GM18861 (cell line): ENCODE measurements at regions not wholly inside any gene's neighbourhood (a gene's known extent, or its start where the extent isn't known, plus 50 kb on each side); places are given as distances from the start of the nearest gene placed in this dataset.

ENCODE experiments used
- ATAC-seq: cut with Tn5 transposase; IDR thresholded peaks from one replicate; pipeline ENCODE4 v1.9.1; 2021; ENCODE audit not compliant: unreplicated experiment

- ATAC-seq, result no peak
Observed at GRCh38 chr21:43304621-43305335, 122.2 kb downstream of the SIK1 start.

DNA sequence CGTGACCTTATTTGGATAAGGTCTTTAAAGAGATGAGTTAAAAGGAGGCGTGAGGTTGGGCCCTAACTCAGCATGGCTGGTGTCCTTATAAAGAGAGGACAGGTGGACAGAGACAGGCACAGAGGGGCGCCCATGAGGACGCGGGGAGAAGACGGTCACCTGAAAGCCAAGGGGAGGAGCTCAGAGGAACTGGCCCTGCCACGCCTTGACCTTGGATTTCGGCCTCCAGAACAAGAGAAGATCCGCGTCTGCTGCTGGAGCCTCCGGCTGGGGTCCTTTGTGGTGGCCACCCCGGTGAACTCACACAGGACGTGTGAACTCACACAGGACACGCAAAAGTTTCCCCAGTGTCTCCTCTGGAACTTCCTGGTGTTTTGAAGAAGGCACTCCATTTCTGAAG lies 122.7 kb downstream of the SIK1 start:
- no peak for ATAC-seq

DNA sequence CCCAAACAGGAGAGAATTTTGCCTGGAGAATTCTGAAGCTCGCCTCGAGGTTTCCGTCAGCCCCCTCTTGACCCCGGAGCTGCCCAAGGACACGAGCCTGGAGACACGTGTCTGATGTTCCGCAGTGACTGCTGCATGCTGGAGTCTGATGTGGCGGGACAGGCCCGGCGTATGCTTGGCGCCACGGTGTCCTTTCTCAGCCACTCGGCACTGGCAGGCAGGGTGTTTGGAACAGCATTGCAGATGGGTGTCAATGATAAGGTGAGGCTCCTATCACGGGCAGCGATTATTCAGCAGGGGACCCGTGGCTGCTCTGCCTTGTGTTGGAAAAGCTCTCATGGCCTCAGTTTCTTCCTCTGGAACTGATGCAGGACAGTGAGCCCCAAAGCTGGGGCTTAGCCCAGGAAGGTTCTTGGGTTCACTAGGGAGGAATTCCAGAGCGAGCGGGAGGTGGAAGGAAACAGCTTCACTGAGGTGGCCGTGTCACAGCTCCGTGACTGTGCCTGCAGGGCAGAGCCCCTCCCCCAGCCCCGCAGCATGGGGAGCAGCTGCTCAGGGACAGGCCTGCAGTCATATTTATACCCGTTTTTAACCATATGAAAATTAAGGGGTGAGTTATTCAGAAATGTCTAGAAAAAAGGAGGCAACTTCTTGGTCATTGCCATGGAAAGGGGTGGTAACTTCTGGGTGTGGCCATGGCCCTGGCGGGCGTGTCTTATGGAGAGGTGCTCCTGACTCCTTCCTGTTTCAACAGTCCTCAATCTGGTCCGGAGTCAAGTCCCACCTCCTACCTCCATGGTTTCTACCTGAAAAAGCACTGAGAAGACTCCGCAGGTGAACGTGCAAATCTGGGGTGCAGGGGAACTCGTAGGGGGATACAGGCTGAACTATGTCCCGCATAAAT lies 123.4 kb downstream of the SIK1 start:
- no peak for ATAC-seq

- no peak for ATAC-seq
Observed at GRCh38 chr21:43302769-43303168, 124.2 kb downstream of the SIK1 start.

DNA sequence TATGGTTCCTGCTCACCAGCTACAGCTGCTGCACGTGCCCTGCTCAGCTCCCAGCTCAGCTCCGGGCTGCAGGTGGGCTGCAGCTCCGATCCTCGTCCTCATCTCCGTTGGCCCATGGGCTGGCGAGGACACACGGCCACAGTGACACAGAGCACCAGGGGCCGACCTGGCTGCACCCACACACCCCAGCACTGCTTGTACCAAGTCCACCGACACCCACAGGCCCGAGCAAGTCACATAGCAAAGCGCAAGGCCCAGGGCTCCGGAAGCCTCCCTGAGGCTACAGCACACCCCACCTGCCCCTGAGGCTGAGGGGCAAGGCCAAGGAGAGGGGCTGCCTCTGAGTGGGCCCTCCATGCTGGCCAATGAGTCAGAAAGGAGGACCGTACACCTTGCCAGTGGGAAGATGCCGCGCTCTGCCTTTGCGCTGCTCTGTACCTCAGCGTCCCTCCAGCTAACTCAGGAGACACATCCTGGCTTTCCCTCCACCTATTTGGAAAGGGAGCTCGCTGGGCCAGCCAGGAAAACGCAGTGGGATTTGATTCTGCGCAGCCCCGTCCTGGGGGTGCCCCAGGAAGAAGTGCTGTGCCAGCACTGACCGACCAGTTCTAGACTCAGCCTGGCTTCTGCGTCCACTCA lies 124.8 kb downstream of the SIK1 start:
- no peak for ATAC-seq

GRCh38 chr21:43301409-43302061 lies 125.4 kb downstream of the SIK1 start:
- no peak for ATAC-seq

GRCh38 chr21:43300496-43301408 lies 126.2 kb downstream of the SIK1 start:
- ATAC-seq, result no peak

DNA sequence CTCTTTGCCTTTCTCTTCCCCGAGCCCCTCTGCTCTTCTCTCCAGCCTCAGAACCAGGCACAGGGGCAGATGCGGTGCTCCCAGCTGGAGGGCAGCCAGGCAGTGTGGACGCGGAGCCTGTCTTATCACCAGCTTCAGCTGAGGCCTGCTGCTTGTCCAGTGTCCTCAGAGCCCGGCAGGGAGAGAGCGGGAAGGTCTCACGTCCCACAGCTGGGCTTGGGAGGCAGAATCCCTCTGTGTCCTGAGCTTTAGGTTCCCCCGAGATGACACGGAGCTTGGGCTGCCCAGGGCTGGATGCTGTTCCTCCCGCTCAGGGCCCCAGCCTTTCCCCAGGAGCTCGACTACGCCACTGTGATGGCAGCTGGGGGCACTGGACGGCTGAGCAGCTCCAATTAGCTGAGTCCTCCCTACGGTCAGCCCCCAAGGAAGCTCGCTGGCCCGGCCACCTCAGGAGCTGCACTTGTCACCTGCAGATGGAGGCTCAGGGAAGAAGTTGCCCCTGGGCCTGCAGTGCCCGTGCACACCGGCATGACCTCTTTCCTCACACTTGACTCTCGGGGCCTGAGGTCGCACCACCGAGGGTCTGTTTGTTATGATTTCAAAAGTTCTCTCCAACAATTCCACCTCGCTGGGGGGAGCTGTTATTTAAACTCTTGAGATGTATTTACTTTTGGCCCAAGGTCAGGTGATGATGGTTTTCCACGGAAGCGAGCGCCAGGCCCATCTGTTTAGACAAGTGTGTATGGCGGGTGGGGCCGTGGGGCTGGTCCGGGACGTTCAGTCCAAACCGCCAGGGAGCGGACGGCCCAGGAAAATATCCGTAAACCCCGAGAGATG lies 127.3 kb downstream of the SIK1 start:
- ATAC-seq, result no peak

- no peak for ATAC-seq
Observed at GRCh38 chr21:43298546-43299440, 128.1 kb downstream of the SIK1 start.

- no peak for ATAC-seq
Observed at GRCh38 chr21:43297989-43298388, 128.9 kb downstream of the SIK1 start.

DNA sequence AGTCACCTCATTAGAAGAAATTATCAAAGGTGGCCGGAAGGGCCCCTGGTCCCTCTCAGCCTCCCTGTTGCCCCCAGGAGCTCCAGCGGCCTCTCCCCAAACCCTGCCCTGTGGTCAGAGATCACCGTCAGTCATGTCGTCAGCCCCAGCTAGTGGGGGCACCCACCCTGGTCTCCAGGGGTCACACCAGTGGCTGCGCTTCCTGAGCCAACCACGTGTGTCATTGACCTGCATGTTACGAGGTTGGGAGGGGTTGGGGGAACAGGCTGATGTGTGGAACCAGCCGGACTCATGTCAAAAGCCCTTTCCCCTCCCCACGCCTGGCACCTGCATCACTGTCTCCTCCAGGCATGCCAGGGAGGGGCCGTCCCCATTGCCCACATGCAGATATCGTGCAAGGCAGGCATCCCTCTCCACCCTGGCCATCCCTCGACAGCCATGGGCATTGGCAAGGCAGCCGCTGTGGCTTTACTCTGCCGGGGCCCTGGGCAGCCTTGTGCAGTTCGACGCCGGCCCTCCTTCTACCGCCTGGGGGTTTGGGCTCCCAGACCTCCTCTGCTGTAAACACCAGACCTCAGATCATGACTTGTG lies 128.7 kb downstream of the CRYAA start:
- no peak for ATAC-seq

DNA sequence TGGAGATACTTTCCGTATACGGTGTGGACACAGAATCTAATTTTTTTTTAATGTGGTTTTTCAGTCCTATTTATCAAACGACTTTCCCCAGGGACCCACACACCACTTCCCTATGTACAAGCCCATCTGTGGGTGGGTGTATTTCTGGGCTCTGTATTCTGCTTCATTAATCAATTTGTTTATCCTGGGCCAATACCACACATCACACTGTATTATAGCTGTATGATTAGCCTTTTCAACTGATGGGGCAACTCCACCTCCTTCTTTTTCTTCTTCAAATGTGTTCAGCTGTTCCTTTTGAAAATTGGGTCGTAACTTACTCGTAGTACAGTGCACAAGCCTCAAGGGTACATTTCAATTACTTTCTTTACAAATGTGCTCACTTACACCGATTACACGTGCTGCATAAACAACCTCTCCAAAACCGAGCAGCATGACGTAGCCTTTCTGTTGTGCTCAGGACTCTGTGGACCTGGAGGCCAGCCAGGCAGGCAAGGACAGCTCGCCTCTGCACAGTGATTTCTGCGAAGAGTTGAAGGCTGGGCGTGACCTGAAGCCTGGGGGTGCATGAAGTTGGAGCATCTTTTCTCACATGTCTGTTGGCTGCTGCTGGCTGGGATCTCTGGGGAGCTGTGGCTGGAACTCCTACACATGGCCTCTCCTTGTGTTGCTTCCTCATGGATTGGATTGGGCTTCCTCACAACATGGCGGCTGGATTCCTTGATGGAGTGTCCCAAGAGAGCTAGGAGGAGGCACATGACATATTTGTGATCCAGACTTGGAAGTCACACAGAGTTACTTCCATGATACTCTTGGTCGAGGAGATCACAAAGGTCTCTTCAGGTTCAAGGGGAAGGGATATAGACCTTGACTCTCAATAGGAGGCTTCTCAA lies 126.5 kb downstream of the CRYAA start:
- ATAC-seq, result no peak

DNA sequence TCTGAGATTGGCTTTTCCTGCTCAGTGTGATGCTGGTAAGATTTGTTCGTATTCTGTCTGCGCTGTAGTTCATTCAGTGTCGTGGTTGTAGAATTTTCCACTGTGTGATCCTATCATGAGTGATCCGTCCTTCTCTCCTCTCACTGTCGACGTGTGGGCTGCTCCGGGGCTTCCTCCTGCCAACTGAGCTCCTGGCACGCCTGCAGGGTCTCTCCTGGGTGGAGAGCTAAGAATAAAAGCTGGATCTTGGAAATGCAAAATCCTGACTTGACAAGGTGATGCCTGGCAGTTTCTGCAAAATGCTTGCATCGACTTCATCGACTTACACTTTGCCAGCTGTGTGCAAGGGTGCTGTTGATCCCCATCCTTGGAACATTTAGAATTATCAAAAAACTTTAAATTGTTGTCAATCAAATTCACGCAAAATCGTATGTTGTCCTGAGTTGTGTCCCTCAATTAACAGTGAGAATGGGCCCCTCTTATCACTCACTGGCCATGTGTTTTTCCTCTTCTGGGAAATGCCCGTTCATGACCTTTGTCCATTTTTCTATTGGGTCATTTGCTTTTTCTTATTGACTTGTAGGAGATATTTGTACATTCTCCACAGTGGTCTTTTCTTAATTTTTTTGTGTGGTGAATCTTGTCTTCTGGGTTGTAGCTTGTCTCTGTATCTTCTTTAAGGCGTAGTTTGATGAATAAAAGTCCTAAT lies 125.5 kb downstream of the CRYAA start:
- ATAC-seq, result no peak

DNA sequence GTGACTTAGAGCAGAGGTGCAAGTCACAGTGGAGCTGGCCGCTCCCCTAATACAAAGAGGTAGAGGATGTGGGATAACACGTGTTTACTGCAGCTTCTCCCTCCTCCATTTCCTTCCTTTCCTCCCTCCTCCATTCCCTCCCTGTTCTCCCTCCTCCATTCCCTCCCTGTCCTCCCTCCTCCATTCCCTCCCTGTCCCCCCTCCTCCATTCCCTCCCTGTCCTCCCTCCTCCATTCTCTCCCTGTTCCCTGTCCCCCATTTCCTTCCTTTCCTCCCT lies 124.0 kb downstream of the CRYAA start:
- ATAC-seq, result no peak

DNA sequence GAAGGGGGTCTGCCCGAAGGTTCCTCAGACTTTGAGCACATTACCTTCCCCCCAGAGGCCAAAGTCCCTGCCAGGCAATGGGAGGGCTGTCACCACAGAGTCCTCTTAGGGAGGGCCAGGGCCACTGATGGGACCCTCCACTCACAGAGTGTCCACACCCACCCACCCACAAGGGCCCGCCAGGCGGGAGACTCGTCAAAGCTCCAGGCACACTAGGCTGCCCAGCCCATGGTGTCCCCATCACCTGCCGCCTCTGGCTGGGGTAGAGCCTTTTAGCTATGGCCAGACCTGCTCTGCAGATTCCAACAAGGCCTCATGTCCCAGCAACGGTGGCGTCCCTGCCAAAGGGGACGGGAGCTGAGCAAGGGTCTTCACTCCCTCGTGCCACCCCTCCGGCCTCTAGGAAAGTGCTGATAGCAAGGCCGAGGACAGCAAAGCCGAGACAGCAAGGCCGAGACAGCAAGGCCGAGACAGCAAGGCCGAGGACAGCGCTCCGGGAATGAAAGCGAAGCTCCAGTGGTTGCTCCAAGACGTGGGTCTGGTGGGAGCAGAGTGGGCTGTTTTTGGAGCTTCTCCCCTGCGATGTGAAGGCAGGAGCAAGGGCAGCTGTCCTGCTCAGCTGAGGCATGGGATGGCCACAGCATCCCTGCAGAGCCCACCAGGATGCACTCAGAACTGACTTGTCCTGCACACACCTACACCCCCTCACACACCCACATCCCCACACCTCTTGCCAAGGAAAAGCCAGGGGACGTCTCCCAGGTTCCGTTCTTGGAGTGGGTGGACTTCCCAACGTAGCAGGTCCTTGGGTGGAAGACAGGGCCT lies 123.4 kb downstream of the CRYAA start:
- ATAC-seq, result no peak
